ENCODE measurements at regions not wholly inside any gene's neighbourhood (a gene's known extent, or its start where the extent isn't known, plus 50 kb on each side); places are given as distances from the start of the nearest gene placed in this dataset.
A peak's percentile ranks its signal among the peaks of the same experiment; 100 is the strongest.
"Not testable (repeated sequence)": the region's sequence is repeated elsewhere in the genome, so short reads cannot be mapped to it uniquely, and the experiment has no call there.

DNA sequence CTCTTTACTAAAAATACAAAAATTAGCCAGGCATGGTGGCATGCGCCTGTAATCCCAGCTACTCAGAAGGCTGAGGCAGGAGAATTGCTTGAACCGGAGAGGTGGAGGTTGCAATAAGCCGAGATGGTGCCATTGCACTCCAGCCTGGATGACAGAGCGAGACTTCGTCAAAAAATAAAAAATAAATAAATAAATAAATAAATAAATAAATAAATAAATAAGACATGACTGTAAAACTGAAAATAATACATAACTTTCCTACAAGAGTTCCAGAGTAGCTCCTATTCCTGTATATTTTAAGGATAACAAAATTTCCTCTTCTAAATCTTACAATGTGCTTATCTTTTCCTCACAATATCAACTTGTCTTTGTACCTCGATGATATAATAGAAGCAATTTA, 549.4 kb downstream of the TRAM1L1 start:
- DNase-seq, result not testable (repeated sequence)

DNA sequence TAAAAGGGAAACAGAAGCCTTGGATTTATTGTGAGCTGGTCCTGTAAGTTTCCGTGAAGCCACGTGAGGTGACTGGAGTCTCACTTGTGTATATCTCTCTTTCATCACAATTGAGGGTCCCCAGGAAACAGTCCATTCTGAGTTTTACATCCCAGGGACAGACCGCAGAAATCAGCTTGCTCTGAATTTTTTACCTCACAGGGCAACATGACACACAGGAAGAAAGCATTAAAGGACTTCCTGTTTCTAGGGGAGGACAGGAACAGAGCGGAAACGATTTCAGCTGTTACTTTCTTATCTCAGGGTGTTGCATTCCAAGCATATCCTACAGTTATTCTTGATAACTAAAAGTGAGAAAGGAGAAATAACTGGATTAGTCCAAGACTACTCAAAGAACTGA, 553.5 kb downstream of the TRAM1L1 start:
- no peak for DNase-seq

DNA sequence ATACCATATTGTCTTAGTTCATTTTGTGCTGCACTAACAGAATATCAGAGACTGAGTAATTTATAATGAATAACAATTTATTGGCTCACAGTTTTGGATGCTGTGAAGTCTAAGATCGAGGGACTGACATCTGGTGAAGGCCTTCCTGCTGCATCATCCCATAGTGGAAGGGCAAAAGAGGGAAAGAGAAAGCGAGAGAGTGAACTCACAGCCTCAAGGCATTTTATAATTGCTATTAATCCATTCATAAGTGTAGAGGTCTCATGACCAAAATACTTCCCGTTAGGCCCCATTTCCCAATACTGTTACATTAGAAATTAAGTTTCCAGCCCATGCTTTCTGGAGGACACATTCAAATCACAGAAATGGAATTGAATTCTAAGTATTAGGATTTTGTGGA, 554.4 kb downstream of the TRAM1L1 start:
- no peak for DNase-seq

DNA sequence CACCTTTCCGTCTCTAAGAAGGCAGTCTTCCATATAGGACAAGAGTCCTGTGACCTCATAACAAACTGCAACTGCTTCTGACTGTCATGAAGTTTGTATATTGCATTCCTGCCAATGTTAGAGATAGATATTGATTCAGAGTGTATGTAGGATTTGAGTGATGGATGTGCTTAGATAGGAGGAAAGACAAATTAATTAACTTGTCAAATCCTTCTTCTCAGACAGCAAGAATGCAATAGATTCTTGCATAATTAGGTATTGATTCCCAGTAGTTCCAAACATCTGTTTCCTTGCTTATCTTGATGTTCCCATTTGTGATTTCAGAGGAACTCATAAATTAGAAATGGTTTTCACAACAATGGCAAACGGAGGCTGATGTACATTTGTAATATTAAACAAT, 555.3 kb downstream of the TRAM1L1 start:
- no peak for DNase-seq

DNA sequence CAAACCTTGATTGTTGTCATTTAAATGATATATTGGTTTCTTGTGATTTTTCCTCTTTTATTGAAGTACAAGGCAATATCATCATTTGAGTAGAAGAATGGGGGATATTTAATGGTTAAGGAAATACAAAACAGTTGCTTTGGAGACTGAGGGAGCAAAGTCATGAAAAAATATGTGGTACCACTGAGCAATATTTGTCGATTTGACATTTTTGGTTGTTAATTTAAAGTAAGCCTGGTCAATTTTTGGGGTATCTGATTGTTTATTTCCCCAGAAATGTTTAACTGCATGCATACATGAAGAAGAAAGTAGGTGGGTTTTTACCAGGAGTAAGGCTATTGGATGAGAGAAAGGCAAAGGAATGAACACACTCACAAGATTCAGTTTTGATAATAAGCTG, 556.2 kb downstream of the TRAM1L1 start:
- DNase-seq, result no peak

DNA sequence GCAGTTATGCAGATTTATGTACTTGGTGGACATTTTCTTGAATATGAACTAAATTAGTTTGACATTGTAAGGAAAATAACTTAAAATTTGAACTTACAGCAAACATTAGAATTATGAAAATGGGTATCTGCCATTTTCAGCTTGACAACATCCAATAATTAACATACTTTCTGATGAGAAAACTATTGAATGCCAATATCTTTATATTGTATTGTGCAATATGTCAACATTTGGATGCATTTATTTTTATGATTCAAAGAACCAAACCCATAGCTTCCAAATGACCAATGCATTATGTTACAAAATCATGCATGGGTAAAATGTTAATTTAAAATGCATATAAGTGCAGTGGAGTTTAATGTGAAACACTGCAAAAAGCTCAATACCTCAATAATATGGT, 562.5 kb downstream of the TRAM1L1 start:
- DNase-seq, result no peak

DNA sequence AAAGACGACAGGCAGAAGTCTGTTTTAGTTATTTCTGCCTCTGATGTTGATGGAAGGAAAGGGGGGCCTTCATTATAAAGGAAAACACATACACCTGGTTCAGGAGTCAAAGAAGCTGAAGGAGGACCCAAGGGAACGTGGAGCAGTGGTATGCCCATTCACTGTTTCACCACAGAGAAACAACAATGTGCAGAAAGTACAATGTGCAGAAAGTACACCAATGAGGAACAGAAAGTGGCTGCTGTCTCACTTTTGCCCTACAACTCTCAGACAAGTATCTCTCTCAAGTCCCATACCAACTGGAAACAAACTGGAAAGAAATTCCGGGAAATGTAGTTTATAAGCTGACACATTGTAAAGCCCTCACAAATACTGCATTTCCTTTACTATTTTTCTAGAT, 564.5 kb downstream of the TRAM1L1 start:
- DNase-seq, result no peak

DNA sequence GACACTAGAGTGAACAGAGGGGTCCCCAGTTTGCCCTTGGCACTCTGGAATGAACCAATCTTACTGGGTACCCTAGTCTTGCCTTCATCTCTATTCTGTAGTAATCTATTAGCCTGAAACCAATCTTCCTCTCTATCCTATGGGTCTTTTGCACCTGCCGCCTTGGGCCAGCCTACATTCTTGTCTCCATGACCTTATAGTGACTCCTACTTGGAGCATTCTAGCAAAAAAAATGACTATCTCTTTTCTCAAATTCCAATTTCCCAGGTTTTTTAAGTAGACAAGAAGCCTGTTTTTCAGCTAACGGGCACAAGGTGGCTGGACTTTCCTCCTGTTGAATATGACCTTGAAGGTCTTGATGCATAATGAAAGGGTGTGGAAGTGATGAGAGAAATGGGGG, 568.7 kb downstream of the TRAM1L1 start:
- DNase-seq, result no peak

DNA sequence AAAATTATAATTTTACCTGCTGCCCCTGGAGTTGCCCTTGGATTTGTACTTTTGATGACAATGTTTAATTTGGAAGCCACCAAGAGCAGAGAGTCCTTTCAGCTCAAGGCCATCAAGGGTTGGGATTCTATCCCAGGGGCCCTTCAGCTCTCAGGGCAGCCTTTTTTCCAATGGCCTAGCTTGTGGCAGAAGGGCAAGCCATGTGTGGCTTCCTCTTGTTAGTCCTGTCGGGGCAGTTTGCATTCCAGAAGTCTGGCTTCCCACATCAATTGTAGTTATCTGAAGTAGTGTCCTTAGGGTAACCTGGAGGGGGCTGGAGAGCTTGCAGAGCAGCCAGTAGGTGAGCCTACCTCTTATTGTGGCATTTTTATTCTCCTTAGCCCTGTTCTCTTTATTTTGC, 569.4 kb downstream of the TRAM1L1 start:
- no peak for DNase-seq

DNA sequence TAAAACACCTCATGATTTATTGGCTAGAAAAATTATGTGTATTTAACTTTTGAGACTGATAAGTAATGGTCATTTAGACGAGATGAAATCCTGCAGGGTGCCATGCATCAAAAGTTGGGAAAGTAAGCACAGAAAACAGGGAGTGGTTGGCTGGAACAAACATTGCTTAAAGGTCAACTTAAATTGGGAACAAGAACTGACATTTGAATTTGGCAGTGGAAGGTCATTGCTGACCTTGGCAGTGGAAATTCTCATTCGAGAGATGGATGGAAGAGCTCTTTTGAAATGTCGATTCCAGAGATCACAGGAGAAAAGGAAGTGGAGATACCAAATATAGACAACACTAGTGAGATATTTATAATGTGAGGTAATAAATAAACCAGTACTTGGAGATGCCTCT, 572.8 kb downstream of the TRAM1L1 start:
- DNase-seq, result no peak

DNA sequence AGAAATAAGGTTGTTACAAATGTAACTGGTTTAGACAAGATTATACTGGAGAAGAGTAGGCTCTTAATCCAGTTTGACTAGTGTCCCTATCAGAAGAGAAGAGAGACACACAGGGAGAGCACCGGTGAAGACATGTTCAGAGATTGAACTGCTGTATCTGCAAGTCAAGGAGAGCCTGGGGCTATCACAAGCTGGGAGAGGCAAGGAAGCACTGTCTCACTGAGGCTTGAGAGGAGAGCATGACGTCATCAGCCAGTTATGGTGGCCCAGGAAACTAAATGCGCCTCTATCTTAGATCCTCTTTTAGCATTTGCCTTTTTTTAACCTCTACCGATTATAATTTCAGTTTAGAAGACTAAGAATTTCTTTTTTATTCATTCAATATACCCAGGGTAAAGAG, 583.4 kb downstream of the TRAM1L1 start:
- no peak for DNase-seq

DNA sequence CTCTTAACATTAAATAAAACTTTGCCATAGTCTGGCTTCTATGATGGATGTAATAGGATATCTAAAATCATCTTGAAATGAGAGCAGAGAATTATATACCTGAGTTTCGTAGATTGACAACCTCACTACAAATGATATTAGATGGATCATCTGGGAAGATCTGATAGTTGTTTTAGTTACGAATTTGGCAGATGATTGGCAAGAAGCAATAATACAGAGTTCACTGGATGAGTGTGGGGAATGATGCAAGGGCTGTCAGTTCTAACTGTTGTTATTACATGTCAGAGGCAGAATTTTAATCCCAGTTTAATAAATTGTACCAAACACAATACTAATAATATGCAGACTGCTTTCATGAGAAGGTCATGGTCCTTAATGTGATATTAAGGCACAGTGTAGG, 585.2 kb downstream of the TRAM1L1 start:
- DNase-seq, result no peak

DNA sequence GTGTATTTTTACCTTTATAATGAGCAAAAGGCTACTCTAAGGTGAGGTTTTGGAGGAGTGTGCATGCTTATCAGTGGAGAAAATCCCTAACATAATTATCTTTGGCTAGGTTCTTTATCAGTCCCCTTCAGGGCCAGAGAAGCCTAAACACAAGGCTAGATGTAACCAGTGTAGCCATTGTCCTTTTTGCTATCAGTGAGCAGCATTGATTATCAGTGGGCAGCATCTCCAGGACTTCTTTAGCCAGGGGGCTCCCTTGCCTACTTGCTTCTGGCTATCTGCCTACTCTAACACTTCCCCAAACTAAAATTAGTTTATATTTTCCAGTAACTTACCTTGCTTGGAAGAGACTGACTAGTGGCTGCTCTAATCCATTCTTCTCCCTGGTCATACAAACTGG, 595.6 kb downstream of the TRAM1L1 start:
- no peak for DNase-seq

DNA sequence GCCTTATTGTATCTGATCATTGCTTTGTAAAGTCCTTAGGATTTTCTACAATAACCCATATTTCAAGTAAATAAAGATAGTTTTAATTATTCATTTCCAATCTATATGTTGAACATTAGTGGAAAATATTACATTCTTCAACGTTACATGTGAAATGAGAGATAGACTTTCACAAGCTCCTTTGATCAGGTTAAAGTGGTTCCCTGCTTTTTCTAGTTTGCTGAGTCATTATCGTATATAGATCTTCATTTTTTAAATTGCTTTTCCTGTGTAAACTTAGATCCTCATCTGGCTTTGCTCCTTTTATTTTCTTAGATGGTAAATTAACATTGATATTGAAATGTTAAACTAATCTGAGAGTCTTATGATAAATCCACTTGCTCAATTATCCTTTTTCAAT, 599.0 kb downstream of the TRAM1L1 start:
- DNase-seq, result no peak

DNA sequence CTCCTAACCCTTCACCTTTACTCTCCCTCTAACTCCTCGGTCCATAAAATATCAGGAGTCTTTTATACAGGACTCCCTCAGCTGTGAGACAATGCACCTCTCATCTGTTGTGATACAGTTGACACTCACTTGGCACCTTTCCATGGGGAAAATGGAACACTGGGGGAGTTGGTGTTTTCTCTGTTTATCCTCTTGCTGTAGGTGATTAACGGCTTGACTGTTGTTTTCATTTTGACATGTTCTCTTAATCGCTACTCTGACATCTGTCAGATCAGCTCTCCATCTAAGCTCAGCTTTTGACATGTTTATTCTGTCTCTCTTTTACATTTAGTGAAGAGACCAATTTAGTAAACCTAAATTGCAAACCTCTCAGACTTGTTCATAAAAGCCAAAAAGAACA, 604.8 kb downstream of the TRAM1L1 start:
- no peak for DNase-seq

DNA sequence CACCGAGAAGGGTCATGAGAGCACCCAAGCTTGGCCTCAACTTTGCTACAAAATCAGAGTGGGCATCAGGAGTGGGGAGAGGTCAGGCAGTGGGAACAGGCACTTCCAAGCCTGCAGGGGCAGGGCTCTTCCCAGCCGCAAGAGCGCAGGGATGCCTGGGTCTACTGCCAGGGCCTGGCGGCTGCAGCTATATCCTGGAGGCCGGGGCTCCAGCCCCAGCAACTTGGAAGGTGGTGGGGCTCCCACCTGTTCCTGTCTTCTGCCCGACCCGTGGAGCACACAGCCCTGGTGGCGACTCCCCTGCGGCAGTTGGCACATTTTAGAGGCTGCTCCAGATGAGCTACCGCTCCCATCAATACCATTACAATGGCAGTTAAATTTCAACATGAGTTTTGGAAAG, 607.0 kb downstream of the TRAM1L1 start:
- no peak for DNase-seq

DNA sequence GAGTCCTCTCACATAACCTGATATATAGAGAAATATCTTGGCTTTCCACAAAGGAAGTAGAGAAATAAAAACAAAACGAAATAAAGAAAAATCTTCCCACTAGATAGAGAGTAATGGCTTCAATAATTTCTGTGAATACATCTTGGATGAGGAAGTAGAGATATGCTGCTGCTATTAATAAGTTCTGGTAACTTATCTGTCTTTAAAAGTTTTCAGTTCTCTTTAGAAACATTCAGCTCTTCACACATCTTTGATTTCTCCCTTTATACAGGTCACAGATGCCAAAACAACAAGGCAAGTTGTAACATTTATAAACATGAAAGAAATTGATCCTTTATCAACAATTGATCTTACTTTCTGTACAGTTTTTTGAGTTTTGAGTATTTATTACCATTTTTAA, 615.8 kb downstream of the TRAM1L1 start:
- no peak for DNase-seq

DNA sequence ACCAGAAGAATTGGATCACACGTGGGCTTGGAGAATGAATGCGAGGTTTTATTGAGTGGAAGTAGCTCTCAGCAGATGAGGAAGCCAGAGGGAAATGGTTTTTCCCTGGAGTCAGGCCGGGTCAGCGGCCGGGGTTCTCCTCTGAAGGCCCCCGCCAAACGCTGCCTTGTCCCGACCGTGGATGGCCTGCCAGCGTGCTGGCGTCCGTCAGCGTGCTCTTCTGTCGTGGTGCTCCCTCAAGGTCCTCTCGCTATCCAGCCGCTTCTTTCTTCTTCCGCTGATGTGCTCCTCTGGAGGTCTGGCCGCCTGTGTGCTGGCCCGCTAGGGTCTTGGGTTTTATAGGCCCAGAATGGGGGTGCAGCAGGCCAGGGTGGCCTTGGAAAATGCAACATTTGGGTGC, 632.2 kb downstream of the TRAM1L1 start:
- DNase-seq, result no peak

DNA sequence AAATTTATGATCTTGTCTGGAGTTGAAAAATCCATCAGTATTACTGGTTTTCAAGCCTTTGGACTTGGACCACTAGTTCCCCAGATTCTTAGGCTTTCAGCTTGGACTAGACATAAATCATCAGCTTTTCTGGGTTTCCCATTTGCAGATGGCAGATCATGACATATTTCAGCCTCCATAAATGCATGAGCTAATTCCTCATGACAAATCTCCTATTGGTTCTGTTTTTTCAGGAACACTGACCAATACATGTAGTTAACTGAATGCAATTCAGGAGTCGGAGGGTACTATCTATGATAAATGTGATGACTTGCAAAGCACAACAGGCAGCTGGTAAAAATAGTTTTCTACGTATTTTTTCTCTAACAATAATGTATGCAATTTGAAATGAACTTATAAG, 635.6 kb downstream of the TRAM1L1 start:
- DNase-seq, result no peak

DNA sequence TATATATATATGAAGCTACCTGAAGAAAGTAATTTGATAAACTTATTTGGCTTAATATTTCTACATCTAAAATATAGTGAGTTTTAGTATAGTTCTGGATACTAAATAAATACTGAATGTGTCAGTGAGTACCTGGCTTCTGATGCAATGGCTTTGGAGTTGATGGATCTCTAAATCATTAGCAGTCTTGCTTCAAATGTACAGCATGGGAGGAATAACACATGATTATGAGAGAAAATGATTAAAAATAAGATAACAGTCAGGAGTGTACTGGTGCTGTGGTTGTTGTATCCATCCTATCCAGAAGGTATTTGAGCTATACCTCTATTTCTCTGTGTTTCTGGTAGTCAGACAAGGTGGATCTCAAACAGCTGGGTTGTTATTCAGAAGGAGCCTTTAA, 641.3 kb downstream of the TRAM1L1 start:
- no peak for DNase-seq

DNA sequence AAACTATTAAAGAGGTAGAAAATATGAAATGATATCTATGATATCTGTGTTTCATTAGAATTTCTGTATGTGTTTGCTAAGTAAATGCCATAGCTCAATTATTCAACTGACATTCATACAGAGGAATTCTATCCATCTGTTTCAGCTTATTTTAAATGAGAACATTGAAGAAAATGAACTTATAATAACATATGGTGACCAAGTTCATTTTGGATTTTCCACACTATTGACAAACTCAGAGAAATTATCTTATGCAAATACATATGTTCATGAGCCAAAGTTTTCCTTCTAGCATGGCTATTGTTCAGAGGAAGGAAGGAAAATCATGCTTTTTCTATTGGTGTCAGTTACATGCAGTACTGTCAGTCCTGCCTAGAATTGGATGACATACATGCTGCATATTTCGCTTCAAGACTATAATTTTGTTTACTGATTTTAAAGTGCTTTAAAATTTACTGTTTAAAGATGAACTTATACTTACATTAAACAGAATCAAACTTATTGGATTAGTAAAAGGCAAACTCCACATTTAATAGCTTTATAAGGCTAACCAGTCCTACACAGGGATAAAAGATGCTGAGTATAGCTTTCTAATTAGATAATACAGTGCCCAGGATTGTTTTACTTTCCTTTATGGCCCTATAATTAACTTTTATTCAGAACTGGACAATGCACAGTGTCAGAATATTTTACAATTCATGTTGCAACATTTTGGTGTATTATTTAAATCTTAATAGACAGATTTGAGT, 646.2 kb downstream of the TRAM1L1 start:
- DNase-seq, result no peak

DNA sequence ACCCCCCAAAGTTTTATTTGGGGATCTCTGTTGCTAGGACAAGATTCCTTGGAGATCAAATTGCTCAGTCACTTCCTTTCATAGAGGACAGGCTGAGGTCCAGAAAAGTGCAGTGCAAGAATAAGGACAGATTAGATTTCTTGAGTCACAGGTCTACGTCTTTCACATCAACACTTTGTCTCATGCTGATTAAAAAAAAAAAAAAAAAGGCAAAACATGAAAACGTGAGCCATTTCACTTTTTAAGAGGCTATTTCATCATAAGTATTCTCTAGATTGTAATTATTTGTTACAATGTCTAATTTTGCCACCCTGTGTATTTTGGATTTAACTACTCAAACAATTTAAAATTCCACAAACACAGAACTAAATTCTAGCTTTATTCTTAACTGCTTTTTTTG, 647.0 kb downstream of the TRAM1L1 start:
- DNase-seq, result no peak

DNA sequence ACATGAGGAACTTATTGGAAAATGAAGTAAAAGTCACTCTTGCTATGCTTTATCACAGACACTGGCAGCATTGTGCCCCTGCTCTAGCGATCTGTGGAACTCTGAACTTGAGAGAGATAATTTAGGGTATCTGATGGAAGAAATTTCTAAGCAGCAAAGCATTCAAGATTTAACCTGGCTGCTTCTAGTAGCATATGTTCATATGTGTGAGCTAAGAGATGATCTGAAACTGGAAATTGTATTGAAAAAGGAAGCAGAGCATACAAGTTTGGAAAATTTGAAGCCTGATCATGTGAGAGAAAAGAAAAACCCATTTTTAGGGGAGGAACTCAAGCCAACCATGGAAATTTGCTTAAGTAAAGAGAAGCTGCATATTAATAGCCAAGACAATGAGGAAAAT, 657.7 kb downstream of the TRAM1L1 start:
- no peak for DNase-seq

DNA sequence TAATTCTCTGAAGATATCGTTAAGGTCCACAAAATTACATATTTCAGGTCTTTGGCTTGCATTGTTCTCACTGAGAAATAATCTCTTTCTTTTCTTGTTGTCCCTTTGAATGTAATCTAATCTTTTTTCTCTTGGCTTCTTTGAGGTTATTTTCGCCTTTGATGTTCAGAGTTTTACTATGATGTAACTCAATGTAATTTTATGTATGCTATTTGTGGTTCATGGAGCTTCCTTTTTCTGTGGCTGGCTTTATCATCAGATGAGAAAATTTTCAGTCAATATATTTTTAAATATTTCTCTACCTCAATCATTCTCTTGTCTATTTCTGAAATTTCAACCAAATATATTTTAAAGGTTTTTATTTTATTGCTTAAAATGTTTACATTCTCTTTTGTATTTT, 672.2 kb downstream of the TRAM1L1 start:
- DNase-seq, result no peak

DNA sequence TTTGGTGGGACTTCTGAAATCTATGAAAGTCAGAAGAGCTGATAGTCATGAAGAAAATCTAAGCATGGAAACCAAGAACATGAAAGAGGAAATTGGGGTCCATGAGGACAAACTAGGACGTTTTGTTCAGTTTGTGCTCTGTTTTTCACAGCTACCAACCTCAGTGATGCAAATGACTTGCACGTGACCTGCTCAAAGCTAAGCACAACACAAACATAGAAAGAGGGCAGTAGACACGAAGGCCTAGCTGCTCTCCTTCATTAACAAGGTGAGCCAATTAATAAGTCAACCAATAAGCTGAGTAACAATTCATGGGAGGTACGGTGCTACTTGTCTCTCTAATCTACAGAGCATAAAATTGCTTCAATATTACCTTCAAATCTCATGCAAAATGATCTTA, 684.1 kb downstream of the TRAM1L1 start:
- DNase-seq, result no peak

DNA sequence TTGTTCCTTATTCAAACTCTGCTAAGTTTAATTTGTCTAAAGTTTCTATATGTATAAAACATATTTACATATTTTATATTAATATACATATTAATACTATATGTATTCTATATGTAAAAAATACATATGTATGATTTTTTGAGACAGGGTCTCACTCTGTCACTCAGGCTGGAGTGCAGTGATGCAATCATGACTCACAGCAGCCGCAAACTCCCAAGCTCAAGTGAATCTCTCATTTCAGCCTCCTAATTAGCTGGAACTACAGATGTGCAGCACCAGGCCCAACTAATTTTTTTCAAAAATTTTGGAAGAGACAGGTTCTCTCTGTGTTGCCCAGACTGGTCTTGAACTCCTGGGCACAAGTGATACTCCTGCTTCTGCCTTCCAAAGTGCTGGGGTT, 684.9 kb downstream of the TRAM1L1 start:
- DNase-seq, result peak; percentile 20
